H1 (cell line): ENCODE measurements at regions not wholly inside any gene's neighbourhood (a gene's known extent, or its start where the extent isn't known, plus 50 kb on each side); places are given as distances from the start of the nearest gene placed in this dataset.

ENCODE experiments used
- CEBPB ChIP-seq: IDR thresholded peaks from 2 replicates; pipeline ENCODE4 v1.6.1; 2012; ENCODE audit warnings: low read depth, low read length
- EP300 ChIP-seq, 2 experiments: IDR thresholded peaks; 1 replicate in 1 of 2; 2 replicates in 1 of 2; pipeline ENCODE4 v1.6.1; 2011 to 2012; ENCODE audit warnings: low read depth in 2 of 2, low read length in 2 of 2, mild to moderate bottlenecking in 2 of 2, borderline replicate concordance in 1 of 2, inconsistent platforms in 1 of 2, moderate library complexity in 1 of 2
- EZH2 ChIP-seq: fragments of 200-600 bp; sonication (generic); IDR thresholded peaks from 2 replicates; pipeline ENCODE4 v1.7.1; 2012; ENCODE audit warnings: low read depth, mild to moderate bottlenecking, moderate library complexity, low read length, inconsistent platforms; ENCODE audit not compliant: severe bottlenecking
- HDAC2 ChIP-seq, 2 experiments: fragments of 300-600 bp in 1 of 2; sonication (generic) in 1 of 2; IDR thresholded peaks; 2 replicates each; pipeline ENCODE4 v1.6.1; 2011 to 2012; ENCODE audit warnings: low read depth in 2 of 2, low read length in 2 of 2, mild to moderate bottlenecking in 2 of 2, moderate library complexity in 2 of 2, borderline replicate concordance in 1 of 2, inconsistent platforms in 1 of 2
- HDAC6 ChIP-seq: IDR thresholded peaks from one replicate; pipeline ENCODE4 v1.7.1; 2012; ENCODE audit warnings: low read depth, mild to moderate bottlenecking, inconsistent platforms, low read length, moderate library complexity
- MAFK ChIP-seq: IDR thresholded peaks from 2 replicates; pipeline ENCODE4 v1.6.1; 2012; ENCODE audit warnings: low read depth, mild to moderate bottlenecking, improper control_type of control experiment, low read length
- NRF1 ChIP-seq: IDR thresholded peaks from 2 replicates; pipeline ENCODE4 v1.6.1; 2011; ENCODE audit warnings: mild to moderate bottlenecking, low read depth, low read length, improper control_type of control experiment
- PHF8 ChIP-seq: fragments of 200-600 bp; sonication (generic); conservative IDR thresholded peaks from 2 replicates; pipeline ENCODE4 v1.7.1; 2012; ENCODE audit warnings: low read depth, mild to moderate bottlenecking, inconsistent platforms, low read length, moderate library complexity
- POLR2A ChIP-seq, 2 experiments: IDR thresholded peaks; 1 replicate in 1 of 2; 2 replicates in 1 of 2; pipeline ENCODE4 v1.6.1; 2011; ENCODE audit warnings: low read depth in 2 of 2, low read length in 2 of 2, mild to moderate bottlenecking in 2 of 2; ENCODE audit errors: control extremely low read depth in 1 of 2
- TCF12 ChIP-seq: IDR thresholded peaks from 2 replicates; pipeline ENCODE4 v1.6.1; 2011; ENCODE audit warnings: low read depth, mild to moderate bottlenecking, low read length
- YY1 ChIP-seq: IDR thresholded peaks from 2 replicates; pipeline ENCODE4 v1.6.1; 2011; ENCODE audit warnings: low read depth, mild to moderate bottlenecking, low read length
- TF ChIP-seq, protein P1 (sequence below), 3 experiments: IDR thresholded peaks; 1 replicate in 2 of 3; 2 replicates in 1 of 3; pipeline versions ENCODE4 v1.5.1 to v1.6.1; 2011; ENCODE audit warnings: low read length in 3 of 3, mild to moderate bottlenecking in 3 of 3, inconsistent platforms in 2 of 3, low read depth in 1 of 3, moderate library complexity in 1 of 3; ENCODE audit not compliant: insufficient read depth in 1 of 3; ENCODE audit errors: control extremely low read depth in 1 of 3
- TF ChIP-seq, protein P2 (sequence below): IDR thresholded peaks from 2 replicates; pipeline ENCODE4 v1.6.1; 2011; ENCODE audit warnings: low read depth, mild to moderate bottlenecking, low read length; ENCODE audit not compliant: insufficient read depth
- TF ChIP-seq, protein P3 (sequence below): IDR thresholded peaks from 2 replicates; pipeline ENCODE4 v1.6.1; 2012; ENCODE audit warnings: low read length, inconsistent platforms

DNA sequence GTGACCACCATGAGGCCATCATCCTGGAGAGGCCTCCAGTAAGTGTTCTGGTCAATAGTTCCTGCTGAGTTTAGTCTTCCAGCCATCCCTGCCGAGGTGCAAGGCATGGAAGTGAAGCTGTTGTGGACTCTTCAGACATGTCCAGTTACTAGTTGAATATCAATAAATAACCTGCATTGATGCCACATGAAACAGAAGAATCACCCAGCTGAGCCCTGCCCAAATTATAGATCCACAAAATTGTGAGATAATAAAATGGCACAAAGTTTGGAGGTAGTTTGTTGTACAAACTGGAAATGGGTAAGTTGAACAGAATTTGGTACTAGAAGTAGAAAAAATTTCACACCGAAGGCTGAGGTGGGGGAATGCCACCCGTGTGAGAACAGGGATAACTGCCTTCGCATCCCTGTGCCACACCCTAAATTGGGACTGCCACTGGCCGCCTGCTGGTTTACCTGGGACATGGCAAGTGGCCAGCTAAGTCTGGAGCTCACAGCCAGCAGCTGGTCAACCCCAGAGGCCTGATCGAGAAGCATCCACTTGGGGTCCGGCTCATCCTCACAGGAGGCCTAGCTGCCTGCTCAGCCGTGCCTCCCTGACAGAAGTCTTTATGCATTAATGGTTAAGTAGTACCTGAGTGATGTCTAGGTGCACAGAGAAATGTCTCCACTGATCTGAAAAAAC is 184.5 kb downstream of the SPRY1 start:
- TF ChIP-seq, protein P1, sequence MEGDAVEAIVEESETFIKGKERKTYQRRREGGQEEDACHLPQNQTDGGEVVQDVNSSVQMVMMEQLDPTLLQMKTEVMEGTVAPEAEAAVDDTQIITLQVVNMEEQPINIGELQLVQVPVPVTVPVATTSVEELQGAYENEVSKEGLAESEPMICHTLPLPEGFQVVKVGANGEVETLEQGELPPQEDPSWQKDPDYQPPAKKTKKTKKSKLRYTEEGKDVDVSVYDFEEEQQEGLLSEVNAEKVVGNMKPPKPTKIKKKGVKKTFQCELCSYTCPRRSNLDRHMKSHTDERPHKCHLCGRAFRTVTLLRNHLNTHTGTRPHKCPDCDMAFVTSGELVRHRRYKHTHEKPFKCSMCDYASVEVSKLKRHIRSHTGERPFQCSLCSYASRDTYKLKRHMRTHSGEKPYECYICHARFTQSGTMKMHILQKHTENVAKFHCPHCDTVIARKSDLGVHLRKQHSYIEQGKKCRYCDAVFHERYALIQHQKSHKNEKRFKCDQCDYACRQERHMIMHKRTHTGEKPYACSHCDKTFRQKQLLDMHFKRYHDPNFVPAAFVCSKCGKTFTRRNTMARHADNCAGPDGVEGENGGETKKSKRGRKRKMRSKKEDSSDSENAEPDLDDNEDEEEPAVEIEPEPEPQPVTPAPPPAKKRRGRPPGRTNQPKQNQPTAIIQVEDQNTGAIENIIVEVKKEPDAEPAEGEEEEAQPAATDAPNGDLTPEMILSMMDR (IDR thresholded peaks at IDR 0.05; ENCODE audit: control extremely low read depth in 1 of 3, insufficient read depth in 1 of 3, low read depth in 1 of 3, low read length in 3 of 3): peak; percentile 24 to 46 (median 26)
- TF ChIP-seq CEBPB (no peak), MAFK (no peak), PHF8 (no peak), EZH2 (no peak), HDAC6 (no peak), HDAC2 (IDR thresholded peaks at IDR 0.05; ENCODE audit: borderline replicate concordance in 1 of 2, low read depth in 2 of 2, low read length in 2 of 2) (no peak), YY1 (no peak), TCF12 (no peak), NRF1 (no peak), EP300 (IDR thresholded peaks at IDR 0.05; ENCODE audit: borderline replicate concordance in 1 of 2, low read depth in 2 of 2, low read length in 2 of 2) (no peak), POLR2A (IDR thresholded peaks at IDR 0.05; ENCODE audit: control extremely low read depth in 1 of 2, low read depth in 2 of 2, low read length in 2 of 2) (no peak)
- TF ChIP-seq, protein P2, sequence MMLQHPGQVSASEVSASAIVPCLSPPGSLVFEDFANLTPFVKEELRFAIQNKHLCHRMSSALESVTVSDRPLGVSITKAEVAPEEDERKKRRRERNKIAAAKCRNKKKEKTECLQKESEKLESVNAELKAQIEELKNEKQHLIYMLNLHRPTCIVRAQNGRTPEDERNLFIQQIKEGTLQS: no peak
- TF ChIP-seq, protein P3, sequence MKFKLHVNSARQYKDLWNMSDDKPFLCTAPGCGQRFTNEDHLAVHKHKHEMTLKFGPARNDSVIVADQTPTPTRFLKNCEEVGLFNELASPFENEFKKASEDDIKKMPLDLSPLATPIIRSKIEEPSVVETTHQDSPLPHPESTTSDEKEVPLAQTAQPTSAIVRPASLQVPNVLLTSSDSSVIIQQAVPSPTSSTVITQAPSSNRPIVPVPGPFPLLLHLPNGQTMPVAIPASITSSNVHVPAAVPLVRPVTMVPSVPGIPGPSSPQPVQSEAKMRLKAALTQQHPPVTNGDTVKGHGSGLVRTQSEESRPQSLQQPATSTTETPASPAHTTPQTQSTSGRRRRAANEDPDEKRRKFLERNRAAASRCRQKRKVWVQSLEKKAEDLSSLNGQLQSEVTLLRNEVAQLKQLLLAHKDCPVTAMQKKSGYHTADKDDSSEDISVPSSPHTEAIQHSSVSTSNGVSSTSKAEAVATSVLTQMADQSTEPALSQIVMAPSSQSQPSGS: no peak
